ENCODE measurements at regions not wholly inside any gene's neighbourhood (a gene's known extent, or its start where the extent isn't known, plus 50 kb on each side); places are given as distances from the start of the nearest gene placed in this dataset.

- TF ChIP-seq CTCF (IDR thresholded peaks at IDR 0.05) = no peak
- TF ChIP-seq POLR2A (IDR thresholded peaks at IDR 0.05) = no peak
Observed at GRCh38 chr10:111709603-111710002, 474.0 kb downstream of the GPAM start.
